ENCODE measurements at regions not wholly inside any gene's neighbourhood (a gene's known extent, or its start where the extent isn't known, plus 50 kb on each side); places are given as distances from the start of the nearest gene placed in this dataset.

GRCh38 chr5:106097340-106097739 lies 1573.4 kb downstream of the EFNA5 start (continued):
- TF ChIP-seq ZBTB33 (IDR thresholded peaks at IDR 0.05; ENCODE audit: extremely low read depth, insufficient replicate concordance, low read length): no peak
- no peak for TF ChIP-seq ATF3 (IDR thresholded peaks at IDR 0.05)

GRCh38 chr5:106094839-106095238 lies 1575.9 kb downstream of the EFNA5 start:
- no peak for DNase-seq (ENCODE audit: low read depth, low spot score)
- no peaks in the 10 kb centered on the region for H4K20me1 ChIP-seq (ENCODE audit: insufficient read depth)
- H3K4me2 ChIP-seq (ENCODE audit: low read length): no peak overlapping the region
- TF ChIP-seq SRF (IDR thresholded peaks at IDR 0.05; ENCODE audit: low read depth): no peak
- TF ChIP-seq ELF1 (IDR thresholded peaks at IDR 0.05; ENCODE audit: borderline replicate concordance, low read depth): no peak
- no peak for TF ChIP-seq CBX3 (IDR thresholded peaks at IDR 0.05; ENCODE audit: low read depth)
- no peak for TF ChIP-seq CEBPB (IDR thresholded peaks at IDR 0.05; ENCODE audit: low read depth)
- no peak for TF ChIP-seq EZH2 (IDR thresholded peaks at IDR 0.05)
- no peak for TF ChIP-seq POLR2A (IDR thresholded peaks at IDR 0.05; ENCODE audit: borderline replicate concordance, extremely low read depth, insufficient read depth, insufficient read length)
- TF ChIP-seq CTCF (IDR thresholded peaks at IDR 0.05 in 2 of 3, conservative IDR thresholded peaks at IDR 0.05 in 1 of 3; ENCODE audit: borderline replicate concordance in 1 of 3, insufficient read depth in 1 of 3, low read depth in 2 of 3, low read length in 2 of 3): no peak
- TF ChIP-seq ATF3 (IDR thresholded peaks at IDR 0.05): no peak
- TF ChIP-seq SIN3A (IDR thresholded peaks at IDR 0.05; ENCODE audit: low read depth): no peak
- no peak for TF ChIP-seq ZFX (IDR thresholded peaks at IDR 0.05)
- H3K9ac ChIP-seq (ENCODE audit: low read length): no peak overlapping the region
- H3K4me1 ChIP-seq (ENCODE audit: control insufficient read depth in 1 of 2, insufficient read depth in 2 of 2, low read length in 2 of 2): no peaks in the 10 kb centered on the region
- POLR2A ChIA-PET: no interaction called here
- no peak overlapping the region for H2AFZ ChIP-seq (ENCODE audit: low read depth, low read length, poor library complexity, severe bottlenecking)
- no peaks in the 10 kb centered on the region for H3K9me2 ChIP-seq (ENCODE audit: insufficient read depth)
- no TSS peak for BruUV-seq (replicated peaks)
- CTCF ChIA-PET: no interaction called here
- H3K9me3 ChIP-seq (ENCODE audit: control insufficient read depth in 1 of 2, insufficient read depth in 1 of 2, low read depth in 1 of 2, low read length in 2 of 2): no peaks in the 10 kb centered on the region
- no peaks in the 10 kb centered on the region for H3K27me3 ChIP-seq (ENCODE audit: insufficient read depth, low read length)
- no peaks in the 10 kb centered on the region for H3K79me2 ChIP-seq (ENCODE audit: insufficient read depth, low read length)
- H3K4me3 ChIP-seq (replicated peaks in 1 of 2; ENCODE audit: low read depth in 1 of 2, low read length in 2 of 2): no peak overlapping the region
- no peak for ATAC-seq
- H3K36me3 ChIP-seq (ENCODE audit: control insufficient read depth in 1 of 2, insufficient read depth in 2 of 2, low read length in 2 of 2): no peaks in the 10 kb centered on the region
- no peak overlapping the region for H3K27ac ChIP-seq (ENCODE audit: low read depth, low read length)
- intact Hi-C loops (cut with micrococcal nuclease): no loop called here
- RAD21 ChIA-PET (ENCODE audit: low non-redundant PET in 1 of 2, low total read pairs in 2 of 2, uncharacterized antibody in 2 of 2, unreplicated experiment in 2 of 2): no interaction called here

All from HCT116 (cell line).